ENCODE measurements at regions not wholly inside any gene's neighbourhood (a gene's known extent, or its start where the extent isn't known, plus 50 kb on each side); places are given as distances from the start of the nearest gene placed in this dataset.

DNA sequence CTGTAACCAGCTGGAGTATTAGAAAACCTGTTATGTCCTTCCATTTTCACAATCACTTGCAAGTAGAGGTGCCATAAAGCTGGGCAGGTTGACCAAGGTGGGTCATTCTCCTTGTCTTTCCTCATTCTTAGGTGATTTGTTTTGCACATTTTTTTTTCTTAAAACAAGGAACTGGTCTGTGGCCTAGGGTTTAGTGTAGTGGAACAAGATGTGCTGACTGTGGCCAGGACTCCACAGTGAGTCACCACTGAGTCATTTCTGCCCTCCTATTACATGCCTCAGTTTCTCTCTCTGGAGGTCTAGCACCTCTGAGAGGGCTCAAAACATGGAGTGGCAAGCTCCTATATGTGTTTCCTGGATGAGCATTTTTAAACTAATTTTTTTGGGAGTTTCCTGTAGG is 355.9 kb downstream of the GPM6A start:
- Mint-ChIP-seq H3K9me3 (peaks cover 7% of the 10 kb centered on the region; the same call in 2 of the 3 replicates), H3K27ac (no peak overlapping the region), H3K4me3 (no peak overlapping the region), H3K27me3 (ENCODE audit: insufficient read depth, low read depth, poor library complexity) (no peaks in the 10 kb centered on the region), H3K36me3 (ENCODE audit: low read depth) (no peaks in the 10 kb centered on the region), H3K4me1 (peaks cover 13% of the 10 kb centered on the region)
- H3F3A ChIP-seq (replicated peaks; ENCODE audit: low read depth) = no peaks in the 10 kb centered on the region
- H3K4me3 ChIP-seq = no peak overlapping the region
- H3K4me2 ChIP-seq = no peak overlapping the region
- TF ChIP-seq, protein P1, sequence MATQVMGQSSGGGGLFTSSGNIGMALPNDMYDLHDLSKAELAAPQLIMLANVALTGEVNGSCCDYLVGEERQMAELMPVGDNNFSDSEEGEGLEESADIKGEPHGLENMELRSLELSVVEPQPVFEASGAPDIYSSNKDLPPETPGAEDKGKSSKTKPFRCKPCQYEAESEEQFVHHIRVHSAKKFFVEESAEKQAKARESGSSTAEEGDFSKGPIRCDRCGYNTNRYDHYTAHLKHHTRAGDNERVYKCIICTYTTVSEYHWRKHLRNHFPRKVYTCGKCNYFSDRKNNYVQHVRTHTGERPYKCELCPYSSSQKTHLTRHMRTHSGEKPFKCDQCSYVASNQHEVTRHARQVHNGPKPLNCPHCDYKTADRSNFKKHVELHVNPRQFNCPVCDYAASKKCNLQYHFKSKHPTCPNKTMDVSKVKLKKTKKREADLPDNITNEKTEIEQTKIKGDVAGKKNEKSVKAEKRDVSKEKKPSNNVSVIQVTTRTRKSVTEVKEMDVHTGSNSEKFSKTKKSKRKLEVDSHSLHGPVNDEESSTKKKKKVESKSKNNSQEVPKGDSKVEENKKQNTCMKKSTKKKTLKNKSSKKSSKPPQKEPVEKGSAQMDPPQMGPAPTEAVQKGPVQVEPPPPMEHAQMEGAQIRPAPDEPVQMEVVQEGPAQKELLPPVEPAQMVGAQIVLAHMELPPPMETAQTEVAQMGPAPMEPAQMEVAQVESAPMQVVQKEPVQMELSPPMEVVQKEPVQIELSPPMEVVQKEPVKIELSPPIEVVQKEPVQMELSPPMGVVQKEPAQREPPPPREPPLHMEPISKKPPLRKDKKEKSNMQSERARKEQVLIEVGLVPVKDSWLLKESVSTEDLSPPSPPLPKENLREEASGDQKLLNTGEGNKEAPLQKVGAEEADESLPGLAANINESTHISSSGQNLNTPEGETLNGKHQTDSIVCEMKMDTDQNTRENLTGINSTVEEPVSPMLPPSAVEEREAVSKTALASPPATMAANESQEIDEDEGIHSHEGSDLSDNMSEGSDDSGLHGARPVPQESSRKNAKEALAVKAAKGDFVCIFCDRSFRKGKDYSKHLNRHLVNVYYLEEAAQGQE (IDR thresholded peaks at IDR 0.05; ENCODE audit: unreplicated experiment) = no peak
- TF ChIP-seq CREB1 (CRISPR knock-in tag; IDR thresholded peaks at IDR 0.05; ENCODE audit: low read depth) = no peak
- H2AFZ ChIP-seq = no peak overlapping the region
- peaks cover 5% of the 10 kb centered on the region for H3K9me2 ChIP-seq (ENCODE audit: insufficient read depth)
- no peaks in the 10 kb centered on the region for H3K27me3 ChIP-seq (ENCODE audit: insufficient read depth)
- H3K79me2 ChIP-seq (replicated peaks; ENCODE audit: insufficient read depth) = no peaks in the 10 kb centered on the region
- peaks cover 18% of the 10 kb centered on the region; the same call in 1 of the 2 replicates for H3K4me1 ChIP-seq (ENCODE audit: insufficient read depth)
- H3K27ac ChIP-seq (ENCODE audit: low read depth) = no peak overlapping the region
- ATAC-seq (no peak), DNase-seq (ENCODE audit: low spot score) (no peak)
- no peaks in the 10 kb centered on the region for H3K36me3 ChIP-seq (ENCODE audit: insufficient read depth)
- H4K20me1 ChIP-seq (replicated peaks; ENCODE audit: insufficient read depth) = no peaks in the 10 kb centered on the region

DNA sequence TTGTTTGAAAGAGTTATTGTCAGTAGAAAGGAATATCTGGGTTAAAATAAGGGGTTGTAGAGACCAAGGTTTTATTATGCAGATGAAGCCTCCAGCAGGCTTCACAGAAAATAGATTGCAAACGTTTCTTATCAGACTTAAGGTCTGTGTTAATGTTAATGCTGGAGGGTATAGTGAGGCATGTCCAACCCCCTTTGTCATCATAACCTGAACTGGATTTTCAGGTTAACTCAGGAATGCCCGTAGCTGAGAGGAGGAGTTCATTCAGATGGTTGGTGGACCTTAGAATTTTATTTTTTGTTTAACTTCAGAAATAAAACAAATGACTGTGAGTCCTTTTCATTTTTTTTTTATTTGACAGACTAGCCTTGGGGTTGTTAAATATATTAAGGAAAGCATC is 354.1 kb downstream of the GPM6A start:
- TF ChIP-seq CREB1 (CRISPR knock-in tag; IDR thresholded peaks at IDR 0.05; ENCODE audit: low read depth) (no peak), EZH2 (IDR thresholded peaks at IDR 0.05; ENCODE audit: low read depth, unreplicated experiment) (no peak), ZNF114 (CRISPR knock-in tag; IDR thresholded peaks at IDR 0.05) (no peak), EZH2phosphoT487 (IDR thresholded peaks at IDR 0.05; ENCODE audit: unreplicated experiment) (no peak), JUNB (IDR thresholded peaks at IDR 0.05; ENCODE audit: unreplicated experiment) (no peak), STAT1 (IDR thresholded peaks at IDR 0.05; ENCODE audit: unreplicated experiment) (no peak)
- TF ChIP-seq, protein P2, sequence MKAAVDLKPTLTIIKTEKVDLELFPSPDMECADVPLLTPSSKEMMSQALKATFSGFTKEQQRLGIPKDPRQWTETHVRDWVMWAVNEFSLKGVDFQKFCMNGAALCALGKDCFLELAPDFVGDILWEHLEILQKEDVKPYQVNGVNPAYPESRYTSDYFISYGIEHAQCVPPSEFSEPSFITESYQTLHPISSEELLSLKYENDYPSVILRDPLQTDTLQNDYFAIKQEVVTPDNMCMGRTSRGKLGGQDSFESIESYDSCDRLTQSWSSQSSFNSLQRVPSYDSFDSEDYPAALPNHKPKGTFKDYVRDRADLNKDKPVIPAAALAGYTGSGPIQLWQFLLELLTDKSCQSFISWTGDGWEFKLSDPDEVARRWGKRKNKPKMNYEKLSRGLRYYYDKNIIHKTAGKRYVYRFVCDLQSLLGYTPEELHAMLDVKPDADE (IDR thresholded peaks at IDR 0.05) = no peak
- TF ChIP-seq, protein P1 (IDR thresholded peaks at IDR 0.05; ENCODE audit: unreplicated experiment) = no peak
- Histone ChIP-seq H3K4me1 (ENCODE audit: insufficient read depth) (peaks cover 12% of the 10 kb centered on the region; the same call in 1 of the 2 replicates), H3K79me2 (replicated peaks; ENCODE audit: insufficient read depth) (no peaks in the 10 kb centered on the region), H3K27me3 (ENCODE audit: insufficient read depth) (no peaks in the 10 kb centered on the region), H3K4me3 (no peak overlapping the region), H4K20me1 (replicated peaks; ENCODE audit: insufficient read depth) (no peaks in the 10 kb centered on the region), H3K27ac (ENCODE audit: low read depth) (no peak overlapping the region), H3K4me2 (no peak overlapping the region), H3F3A (replicated peaks; ENCODE audit: low read depth) (no peaks in the 10 kb centered on the region), H3K9me2 (ENCODE audit: insufficient read depth) (peaks cover 5% of the 10 kb centered on the region), H3K36me3 (ENCODE audit: insufficient read depth) (no peaks in the 10 kb centered on the region), H2AFZ (no peak overlapping the region)
- ATAC-seq (no peak), DNase-seq (ENCODE audit: low spot score) (no peak)
- H3K9me3 Mint-ChIP-seq = peaks cover 7% of the 10 kb centered on the region; the same call in 2 of the 3 replicates
- no peak overlapping the region for H3K27ac Mint-ChIP-seq
- H3K36me3 Mint-ChIP-seq (ENCODE audit: low read depth) = no peaks in the 10 kb centered on the region
- peaks cover 14% of the 10 kb centered on the region for H3K4me1 Mint-ChIP-seq
- H3K4me3 Mint-ChIP-seq = no peak overlapping the region
- no peaks in the 10 kb centered on the region for H3K27me3 Mint-ChIP-seq (ENCODE audit: insufficient read depth, low read depth, poor library complexity)

Data from GM23338 (cell line).